GM20431 (cell line): ENCODE measurements at regions not wholly inside any gene's neighbourhood (a gene's known extent, or its start where the extent isn't known, plus 50 kb on each side); places are given as distances from the start of the nearest gene placed in this dataset.

Experiments
- in situ Hi-C: fragments of 300-500 bp; cut with MseI, MboI; formaldehyde crosslinking; loops from one replicate; pipeline ENCODE4 v1.15.0; 2020; ENCODE audit warnings: low sequenced_read_pairs; ENCODE audit not compliant: unreplicated experiment

- in situ Hi-C loops = no loop called here
Observed at GRCh38 chr6:9463311-9463710, 951.6 kb downstream of the TFAP2A start.

GRCh38 chr6:9461188-9461587 is 953.7 kb downstream of the TFAP2A start:
- in situ Hi-C loops = no loop called here

GRCh38 chr6:9458424-9458823 is 956.5 kb downstream of the TFAP2A start:
- in situ Hi-C loops = no loop called here

GRCh38 chr6:9455864-9456658 is 958.8 kb downstream of the TFAP2A start:
- in situ Hi-C loops = no loop called here

- in situ Hi-C loops = no loop called here
Observed at GRCh38 chr6:9439621-9440330, 975.1 kb downstream of the TFAP2A start.

GRCh38 chr6:9437836-9438235 is 977.0 kb downstream of the TFAP2A start:
- in situ Hi-C loops = no loop called here

GRCh38 chr6:9435281-9435680 is 979.6 kb downstream of the TFAP2A start:
- in situ Hi-C loops = no loop called here

GRCh38 chr6:9431945-9432344 is 982.9 kb downstream of the TFAP2A start:
- in situ Hi-C loops = no loop called here

GRCh38 chr6:9428421-9429172 is 986.3 kb downstream of the TFAP2A start:
- in situ Hi-C loops = no loop called here

- in situ Hi-C loops = no loop called here
Observed at GRCh38 chr6:9422138-9422537, 986.8 kb upstream of the SLC35B3 start.

GRCh38 chr6:9420316-9421015 is 985.1 kb upstream of the SLC35B3 start:
- in situ Hi-C loops = no loop called here

- in situ Hi-C loops = no loop called here
Observed at GRCh38 chr6:9417400-9417799, 982.1 kb upstream of the SLC35B3 start.

GRCh38 chr6:9412951-9413559 is 977.7 kb upstream of the SLC35B3 start:
- in situ Hi-C loops = no loop called here

GRCh38 chr6:9409126-9409525 is 973.8 kb upstream of the SLC35B3 start:
- in situ Hi-C loops = no loop called here

- in situ Hi-C loops = no loop called here
Observed at GRCh38 chr6:9408402-9409117, 973.2 kb upstream of the SLC35B3 start.

GRCh38 chr6:9405825-9406224 is 970.5 kb upstream of the SLC35B3 start:
- in situ Hi-C loops = no loop called here

- in situ Hi-C loops = no loop called here
Observed at GRCh38 chr6:9405369-9405768, 970.0 kb upstream of the SLC35B3 start.

- in situ Hi-C loops = no loop called here
Observed at GRCh38 chr6:9404351-9405146, 969.2 kb upstream of the SLC35B3 start.
